ENCODE measurements at regions not wholly inside any gene's neighbourhood (a gene's known extent, or its start where the extent isn't known, plus 50 kb on each side); places are given as distances from the start of the nearest gene placed in this dataset.

GRCh38 chr13:51006067-51006845 is 96.7 kb downstream of the RNASEH2B start:
- no peak for TF ChIP-seq CTCF (IDR thresholded peaks at IDR 0.05 in 4 of 5, conservative IDR thresholded peaks at IDR 0.05 in 1 of 5)
- no peak for TF ChIP-seq POLR2A (IDR thresholded peaks at IDR 0.05)
